GM03348 (cell line): ENCODE measurements at regions not wholly inside any gene's neighbourhood (a gene's known extent, or its start where the extent isn't known, plus 50 kb on each side); places are given as distances from the start of the nearest gene placed in this dataset.
"Not testable (repeated sequence)": the region's sequence is repeated elsewhere in the genome, so short reads cannot be mapped to it uniquely, and the experiment has no call there.

Experiments
- DNase-seq: peaks from one replicate; pipeline ENCODE4 v3.0.0; 2012; ENCODE audit warnings: low spot score

DNA sequence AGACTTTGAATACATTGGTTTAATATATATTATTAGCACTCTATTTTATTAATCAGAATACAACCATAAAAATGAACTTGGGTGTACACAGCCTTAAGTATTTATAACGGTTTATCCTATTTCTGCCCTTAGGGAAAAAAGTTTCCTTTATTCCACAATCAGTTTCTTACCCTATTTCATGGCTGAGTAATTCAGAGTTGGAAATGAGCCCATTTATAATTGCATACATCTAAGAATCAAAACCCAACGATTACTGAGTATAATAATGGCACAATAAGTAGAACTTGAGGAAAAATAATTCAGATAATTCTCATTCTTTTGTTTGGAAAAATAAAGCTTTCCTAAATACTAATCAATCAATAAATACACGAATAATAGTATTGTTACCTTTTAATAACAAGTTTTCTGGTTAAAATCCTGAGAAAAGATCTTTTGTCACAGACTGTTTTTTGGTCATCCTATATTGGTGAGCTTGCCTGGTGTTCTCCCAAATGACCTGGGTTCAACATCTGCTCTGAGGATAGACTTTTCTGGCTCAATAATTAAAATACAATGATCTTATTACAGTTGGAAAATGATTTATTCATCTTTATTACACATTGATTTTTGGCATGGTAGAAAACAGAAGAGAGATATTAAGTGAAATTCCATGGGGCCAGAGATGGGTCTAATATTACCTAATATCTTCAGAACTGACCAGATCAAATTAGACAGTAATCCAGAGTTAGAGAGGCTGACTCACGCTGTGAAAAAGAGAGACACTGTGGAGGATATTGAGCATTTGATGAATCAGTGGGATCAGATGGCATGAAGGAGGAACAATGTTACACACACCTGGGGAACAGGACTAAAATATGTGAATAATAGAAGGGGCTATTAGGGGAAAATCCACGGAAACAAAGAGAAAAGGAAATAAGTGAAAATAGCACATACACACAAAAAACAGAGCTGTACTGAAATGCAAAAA, 162.1 kb upstream of the TBX18 start:
- no peak for DNase-seq

DNA sequence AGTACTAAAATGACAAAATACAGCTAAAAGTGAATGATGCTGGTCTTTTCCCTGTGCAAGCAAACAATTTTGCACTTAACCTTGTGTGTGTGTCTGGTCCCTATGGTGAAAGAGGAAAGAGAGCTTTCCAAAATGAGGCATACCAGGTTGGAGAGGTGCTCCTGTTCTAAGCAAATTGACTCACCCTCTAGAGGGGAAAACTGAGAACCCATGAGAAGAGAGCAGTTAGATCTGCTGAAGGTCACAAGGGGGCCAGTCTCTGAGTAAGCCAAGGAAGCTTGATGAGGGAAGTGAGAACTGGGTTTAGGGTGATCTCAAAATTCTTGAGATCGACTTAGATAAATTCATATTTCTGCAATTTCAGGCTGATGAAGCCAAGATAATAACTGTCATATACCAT, 157.5 kb upstream of the TBX18 start:
- DNase-seq = no peak

DNA sequence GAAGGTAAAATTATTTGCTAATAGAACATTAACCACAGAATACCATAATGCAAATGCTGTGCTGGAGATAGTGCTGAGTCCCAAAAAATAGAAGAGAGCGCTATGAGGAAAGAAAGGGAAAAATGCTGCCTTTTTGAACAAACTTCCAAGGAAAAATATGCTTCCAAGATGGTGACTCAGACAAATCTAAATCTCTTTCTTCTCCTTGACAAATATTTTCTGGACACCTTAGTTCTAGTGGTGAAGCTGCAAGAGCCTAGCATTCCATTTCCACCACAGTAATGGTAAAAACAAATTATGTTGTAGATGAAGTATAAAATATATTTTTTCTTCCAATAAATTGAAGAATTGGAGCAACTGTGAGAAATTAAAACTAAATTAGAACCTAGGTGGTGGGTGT, 155.6 kb upstream of the TBX18 start:
- DNase-seq = peak; percentile 12

DNA sequence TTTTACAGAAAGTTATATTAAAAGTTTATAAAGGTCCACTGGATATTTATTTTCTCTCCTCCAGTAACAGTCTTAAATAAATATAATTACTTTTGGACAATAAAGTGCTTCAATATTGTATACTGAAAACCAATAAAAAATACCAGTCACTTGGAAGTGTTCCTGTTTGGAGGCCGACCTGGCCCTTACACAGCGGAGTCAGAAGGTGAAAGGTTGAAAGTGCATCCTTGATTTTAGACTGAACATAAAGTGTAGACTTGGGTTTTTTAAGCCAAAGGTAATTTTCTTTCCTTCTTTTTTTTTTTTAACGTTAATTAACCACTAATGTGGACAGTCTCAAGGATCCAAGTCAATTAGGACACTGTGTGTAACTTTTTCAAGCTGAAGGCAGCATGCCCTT, 152.3 kb upstream of the TBX18 start:
- no peak for DNase-seq

DNA sequence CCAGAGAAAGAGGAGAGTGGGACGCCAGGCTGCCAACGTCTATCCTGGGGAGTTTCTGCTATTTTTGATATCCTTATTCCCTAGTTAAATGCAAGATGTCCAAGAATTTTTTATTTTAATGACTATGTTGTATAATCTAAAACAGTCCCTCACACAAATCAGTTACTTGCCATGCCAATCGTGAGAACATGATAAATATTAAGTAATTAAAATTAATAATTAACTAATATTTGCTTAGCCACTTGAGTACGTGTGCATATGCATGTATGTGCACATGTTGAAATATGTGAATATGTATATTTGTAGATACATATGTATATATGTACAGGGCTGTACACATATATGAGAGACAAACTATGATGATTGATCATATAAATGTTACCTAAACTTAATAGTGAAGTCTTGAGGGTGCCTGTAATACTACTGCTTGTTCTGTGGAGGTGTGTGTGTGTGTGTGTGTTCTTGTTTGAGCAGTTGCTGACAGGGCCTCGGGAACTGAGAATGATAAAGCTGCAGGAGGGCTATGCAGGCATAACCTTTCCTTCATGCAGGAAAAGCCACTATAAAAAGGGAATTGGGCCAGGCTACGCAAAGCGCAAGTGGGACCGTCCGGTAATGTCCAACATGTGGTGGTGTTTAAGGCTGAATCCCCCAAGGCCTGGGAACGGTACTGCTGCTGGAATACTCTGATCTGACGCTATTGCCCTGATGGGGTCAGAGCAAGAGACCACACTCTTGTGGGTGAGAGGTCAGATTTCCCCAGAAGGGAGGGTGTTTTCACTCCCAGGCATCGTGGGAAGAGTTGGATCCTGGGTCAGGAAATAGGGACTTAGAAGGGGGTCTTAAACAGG, 148.3 kb upstream of the TBX18 start:
- no peak for DNase-seq

DNA sequence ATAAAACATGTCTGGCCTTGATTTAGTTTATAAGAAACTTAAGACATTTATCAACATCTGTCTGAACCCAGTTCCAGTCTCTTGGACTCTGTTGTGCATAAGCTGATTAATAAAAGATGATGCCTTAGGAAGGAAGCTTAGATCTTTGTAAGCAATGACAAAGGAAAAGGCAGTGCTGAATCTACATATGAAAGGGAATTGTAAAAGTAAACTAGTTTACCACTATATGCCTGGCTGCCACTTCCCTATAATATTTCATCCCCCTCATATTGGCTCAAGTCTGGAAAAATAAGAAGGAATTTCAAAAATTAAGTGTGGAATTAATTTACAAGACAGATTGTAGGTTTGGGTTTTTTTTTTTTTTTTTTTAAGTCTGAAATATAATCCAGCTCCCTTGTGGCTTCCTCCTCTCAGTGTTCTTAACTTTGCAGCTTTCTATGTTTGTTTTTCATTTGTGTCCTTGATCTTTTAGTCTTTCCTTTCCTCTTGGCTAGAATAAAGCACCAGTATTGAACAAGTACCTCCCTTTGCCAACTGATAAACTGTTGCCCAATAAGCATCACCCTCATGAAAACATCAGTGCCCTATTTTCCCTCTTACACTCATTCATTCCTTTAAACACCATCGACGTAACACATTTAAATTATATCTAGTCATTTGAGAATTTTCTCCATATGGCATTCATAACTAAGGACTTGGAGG, 146.7 kb upstream of the TBX18 start:
- no peak for DNase-seq

DNA sequence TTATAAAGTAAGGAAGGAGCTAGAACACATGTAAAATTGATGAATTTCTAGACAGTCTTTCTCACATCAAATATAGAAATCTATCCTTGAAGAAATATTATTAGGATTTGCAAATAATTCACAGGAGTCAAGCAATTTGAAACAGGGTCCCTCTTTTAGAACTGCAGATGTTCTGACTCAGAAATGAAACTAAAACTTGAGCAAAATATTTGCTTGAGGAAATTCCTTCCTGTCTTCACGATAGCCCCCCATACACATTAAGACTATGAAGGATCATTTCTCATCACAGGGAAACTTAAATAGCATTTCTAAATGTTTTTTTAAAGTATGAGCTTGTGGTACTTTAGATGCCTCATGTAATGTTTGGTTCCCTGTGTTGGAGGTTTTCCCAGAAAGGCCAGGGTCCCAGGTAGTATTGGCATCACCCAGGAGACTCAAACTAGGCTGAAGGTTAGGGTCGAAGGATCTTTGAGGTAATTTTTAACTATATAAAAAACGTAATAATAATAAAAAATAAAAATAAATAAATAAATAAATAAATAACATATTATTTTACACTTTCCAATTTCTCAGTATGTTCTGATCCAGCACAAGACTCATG, 144.0 kb upstream of the TBX18 start:
- DNase-seq = no peak

DNA sequence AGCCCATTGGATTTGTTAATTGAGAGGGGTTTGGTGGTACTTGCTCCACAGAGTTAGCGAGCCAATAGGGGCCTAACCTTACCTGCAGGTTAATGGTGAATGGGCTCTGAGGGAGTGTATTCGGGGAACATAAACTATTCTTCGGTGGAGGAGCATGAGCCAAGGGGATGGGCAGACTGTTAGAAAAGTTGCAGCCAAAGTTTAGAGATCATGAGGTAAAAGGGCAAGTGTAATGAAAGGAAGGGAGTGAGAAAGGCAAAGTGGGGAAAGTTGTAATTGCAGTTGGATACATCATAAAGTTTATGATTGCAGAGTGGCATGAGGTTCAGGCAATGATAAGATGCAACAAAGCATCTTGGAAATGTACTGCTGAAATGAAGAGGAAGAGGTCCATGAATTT, 142.1 kb upstream of the TBX18 start:
- DNase-seq = no peak

DNA sequence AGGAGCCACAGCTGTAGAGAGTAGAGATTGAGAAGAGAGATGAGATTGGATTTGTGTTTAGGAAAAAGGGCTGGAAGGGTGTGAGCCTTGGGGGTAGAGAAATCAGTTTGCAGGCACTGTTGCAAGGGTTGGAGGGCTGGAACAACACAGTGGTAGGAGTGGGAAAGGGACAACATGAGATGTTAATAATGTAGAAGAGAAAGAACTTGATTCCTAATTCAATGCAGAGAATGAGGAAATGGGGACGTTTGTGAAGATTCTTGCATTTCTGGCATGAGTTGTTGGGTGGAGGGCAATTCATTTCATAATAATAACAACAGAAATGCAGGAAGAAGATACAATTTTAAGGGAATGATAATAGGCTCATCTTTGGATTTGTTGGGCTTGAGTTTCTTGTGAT, 141.4 kb upstream of the TBX18 start:
- DNase-seq = no peak

DNA sequence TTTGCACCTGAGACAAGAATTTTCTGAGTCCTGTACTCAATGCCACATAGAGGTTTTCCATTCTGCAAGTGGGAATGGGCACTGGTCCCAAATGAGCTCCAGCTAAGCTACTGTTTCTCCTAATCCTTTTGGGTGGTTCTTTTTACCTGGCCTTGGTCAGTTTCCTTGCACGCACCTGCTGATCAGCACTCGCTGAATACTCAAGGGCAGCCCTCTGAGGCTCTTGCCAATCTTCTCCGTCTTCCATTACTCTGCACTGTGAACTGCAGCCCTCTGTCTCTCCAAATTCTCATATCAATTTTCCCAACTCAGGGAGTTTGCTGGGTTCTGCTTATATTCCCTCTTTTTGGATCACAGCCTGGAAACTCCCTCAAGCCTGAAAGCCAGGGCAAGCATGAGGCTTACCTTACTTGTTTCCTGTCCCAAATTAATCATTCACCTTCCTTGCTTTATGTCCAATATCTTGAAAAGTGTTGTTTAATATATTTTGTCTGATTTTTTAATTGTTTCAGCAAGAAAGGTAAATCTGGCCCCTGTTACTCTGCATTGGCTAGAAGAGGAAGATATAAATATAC, 138.0 kb upstream of the TBX18 start:
- DNase-seq = no peak

DNA sequence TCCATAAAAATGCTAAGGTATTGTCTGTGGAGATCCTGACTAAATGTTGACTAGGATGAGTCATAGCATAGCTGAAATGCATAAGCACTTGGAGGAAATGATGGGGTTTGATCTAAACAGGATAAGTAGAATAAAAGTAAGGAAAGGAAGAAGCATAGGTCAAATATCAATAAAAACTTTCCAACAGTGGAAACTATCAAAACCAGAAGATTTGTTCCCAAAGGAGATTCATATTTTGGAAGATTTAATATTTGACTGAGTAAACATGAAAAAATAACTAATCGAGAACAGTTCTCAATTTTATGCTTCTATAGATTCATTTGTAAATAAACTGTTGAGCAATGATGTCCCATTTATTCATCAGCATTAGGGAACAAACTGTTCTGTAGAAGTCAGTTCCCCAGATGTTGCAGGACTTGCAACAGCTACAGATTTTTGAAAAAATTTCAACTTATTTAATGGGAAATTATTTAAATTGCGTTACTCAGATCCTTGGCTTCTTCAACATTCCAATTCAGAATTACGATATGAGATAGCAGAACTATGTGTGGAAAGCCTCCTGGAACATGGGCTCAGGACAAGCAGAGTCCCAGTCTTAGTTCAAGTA, 133.7 kb upstream of the TBX18 start:
- DNase-seq = peak; percentile 19

DNA sequence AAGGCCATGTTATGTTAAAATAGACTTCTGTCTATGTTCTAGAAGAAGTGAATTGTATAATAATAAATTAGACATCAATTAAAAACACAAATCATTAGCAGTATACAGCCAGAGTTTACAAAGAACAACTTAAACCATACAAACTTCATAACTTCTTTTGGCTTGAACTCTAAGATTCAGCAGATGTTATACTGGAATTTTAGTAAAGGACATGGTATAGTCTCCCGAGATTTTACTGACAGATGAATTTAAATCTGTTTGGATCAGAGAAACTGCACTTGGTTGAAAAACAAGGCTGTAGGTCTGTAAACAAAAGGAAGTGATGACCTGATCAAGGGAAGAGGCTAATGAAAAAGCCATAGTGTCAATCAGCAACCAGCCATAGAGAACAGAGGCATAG, 132.6 kb upstream of the TBX18 start:
- DNase-seq = no peak

DNA sequence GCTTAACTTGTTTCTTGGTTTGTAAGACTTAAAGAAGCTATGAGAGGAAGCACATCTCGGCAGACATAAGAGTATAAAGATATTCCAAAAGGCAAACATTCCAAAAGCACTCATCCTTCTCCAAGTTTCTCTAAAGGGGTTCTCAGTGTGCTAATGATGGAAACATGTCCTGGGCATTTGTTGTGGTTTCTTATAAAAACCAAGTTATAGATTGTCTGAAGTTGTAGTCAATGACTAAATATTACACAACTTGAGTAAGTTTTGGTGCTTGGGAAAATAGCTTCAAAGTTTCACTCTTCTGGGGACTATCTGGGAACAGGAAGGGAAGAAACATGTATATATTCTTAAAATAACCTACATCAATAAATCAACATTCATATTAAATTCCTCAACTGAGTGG, 128.3 kb upstream of the TBX18 start:
- DNase-seq = peak; percentile 11

DNA sequence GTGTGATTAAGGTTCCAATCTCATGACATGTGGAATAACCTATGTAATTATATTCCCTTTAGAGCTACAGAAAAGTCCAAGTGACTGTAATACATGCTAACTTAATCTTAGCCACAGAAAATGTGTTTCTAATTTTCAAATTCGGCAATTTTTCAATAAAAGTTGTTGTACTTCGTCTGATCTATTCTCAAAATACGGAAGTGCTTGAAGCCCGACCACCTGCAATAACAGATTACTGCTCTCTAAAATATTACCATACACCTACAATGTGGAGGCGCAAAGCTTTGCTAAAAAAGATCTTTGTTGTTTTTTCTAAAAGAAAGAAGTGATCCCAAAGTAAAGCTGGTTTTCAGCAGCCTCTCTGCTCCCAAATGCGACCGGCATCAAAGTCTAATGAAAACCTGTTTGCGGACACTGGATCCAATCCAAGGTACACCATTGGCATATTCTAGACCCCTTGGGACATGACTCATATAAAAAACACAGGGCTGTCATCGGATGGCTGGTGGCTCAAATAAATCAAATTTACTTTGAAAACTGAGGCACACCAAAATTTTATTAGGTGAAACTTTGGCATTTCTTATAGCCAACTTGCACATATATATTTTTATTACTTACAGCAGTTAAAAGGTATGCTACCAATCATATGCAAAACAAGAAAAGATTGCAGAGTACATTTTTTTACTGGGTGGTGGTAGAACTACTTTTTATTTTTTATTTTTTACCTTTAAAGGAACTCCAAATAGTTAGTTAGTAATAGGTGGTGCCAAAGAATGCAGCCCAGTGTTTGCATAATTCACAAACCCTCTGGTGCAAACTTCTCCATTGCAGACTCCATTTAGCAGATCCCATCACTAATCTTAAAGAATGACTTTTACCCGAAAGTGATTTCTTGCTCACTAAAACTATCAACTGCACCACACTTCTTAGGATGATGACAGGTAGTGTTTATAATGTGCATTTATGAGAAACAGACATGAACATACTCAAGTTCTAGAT, 118.7 kb upstream of the TBX18 start:
- DNase-seq = no peak

DNA sequence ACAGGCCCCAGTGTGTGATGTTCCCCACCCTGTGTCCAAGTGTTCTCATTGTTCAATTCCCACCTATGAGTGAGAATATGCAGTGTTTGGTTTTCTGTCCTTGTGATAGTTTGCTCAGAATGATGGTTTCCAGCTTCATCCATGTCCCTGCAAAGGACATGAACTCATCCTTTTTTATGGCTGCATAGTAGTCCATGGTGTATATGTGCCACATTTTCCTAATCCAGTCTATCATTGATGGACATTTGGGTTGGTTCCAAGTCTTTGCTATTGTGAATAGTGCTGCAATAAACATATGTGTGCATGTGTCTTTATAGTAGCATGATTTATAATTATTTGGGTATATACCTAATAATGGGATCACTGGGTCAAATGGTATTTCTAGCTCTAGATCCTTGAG, 115.0 kb upstream of the TBX18 start:
- DNase-seq = not testable (repeated sequence)

DNA sequence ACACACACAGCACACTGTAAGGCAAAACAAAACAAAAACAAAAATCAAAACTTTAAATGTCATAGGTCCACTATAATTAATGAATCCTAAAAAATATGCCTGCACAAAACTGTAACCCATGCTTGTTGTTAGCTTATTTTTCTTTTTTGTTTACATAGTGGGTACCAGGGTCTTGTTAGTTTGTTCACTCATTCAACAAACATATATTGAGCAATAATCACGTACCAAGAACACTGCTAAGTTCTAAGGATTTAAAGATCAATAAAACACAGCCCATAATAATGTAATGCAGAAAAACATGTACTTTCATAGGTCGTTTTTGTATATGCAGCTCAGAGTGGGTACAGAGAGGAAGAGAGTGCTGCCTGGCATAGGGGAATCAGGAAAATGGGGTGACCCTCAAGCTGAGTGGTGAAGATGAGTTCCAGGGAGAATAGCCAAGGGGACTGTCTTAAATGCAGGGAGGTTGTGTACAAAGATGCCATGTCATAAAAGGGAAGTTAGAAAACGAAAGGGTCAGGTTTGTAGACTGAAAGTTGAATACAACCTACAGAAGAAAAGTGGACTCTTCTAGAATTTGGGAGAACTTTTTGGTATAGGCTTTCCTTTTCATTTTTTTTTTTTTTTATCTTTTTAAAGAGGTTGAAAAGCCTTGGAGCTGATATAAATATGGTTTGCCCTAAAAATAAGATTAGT, 113.3 kb upstream of the TBX18 start:
- no peak for DNase-seq

DNA sequence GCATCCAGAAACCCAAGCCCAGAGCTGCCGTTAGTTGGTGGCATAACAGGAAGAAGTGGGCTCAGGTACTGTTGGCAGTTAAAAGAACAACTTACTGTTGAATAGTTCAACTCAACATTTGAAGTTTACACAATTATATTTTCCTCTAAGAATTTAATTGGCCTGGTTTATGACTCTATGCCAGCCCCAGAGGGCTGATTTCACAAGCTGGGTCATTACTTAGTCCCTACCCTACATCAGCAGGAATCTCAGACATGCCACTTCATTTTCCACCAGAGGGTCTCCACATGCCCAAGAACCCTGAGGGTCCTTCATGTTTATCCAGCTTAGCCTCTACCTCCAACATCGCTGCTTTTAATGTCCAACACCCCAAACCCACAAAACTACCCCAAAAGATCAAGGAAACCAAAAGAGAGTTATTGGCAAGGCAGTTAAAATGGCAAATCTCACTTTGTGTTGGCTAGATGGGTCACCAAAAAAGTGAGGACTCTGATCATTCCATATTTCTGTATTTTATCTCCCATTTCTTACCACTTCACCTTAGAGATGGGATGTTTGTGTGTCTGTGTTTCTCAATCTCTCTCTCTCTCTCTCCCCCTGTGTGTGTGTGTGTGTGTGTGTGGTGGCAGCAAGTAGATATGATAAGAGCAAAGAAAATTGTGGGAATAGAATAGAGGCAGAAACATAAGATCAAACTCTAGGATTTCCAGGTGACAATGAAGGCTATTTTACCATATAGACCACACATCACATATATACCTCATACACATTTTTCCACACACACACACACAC, 112.5 kb upstream of the TBX18 start:
- no peak for DNase-seq

DNA sequence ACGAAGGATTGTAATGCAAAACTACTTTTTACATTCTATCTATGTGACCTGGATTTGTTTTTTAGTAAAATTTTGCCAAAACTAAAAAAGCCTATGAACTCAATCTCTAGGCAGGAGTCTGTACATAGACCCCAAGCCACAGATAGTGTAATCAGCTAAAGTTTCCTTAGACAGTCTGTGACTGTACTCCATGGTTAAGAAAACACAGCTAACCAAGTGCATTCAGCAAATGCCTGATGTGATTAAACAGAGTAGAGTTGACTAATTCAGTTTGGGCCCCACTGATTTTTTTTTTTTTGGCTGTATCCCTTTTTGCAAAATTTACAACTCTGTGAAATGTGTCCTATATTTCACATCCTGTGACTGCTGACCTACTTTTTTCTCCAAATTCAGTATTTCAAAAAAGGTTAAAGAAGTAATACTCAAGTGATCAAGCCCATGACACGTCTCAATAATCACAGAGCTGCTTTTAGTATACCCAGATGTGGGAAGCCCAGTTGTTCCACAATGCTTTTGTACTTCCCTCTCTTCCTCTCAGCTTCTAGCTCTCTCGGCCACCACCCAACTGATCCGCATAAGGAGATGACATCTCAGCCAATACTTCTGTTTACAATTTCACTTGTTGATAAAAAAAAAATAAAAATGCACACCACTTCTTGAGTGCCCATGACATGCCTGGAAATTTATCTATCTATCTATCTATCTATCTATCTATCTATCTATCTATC, 108.8 kb upstream of the TBX18 start:
- no peak for DNase-seq
